ENCODE measurements at regions not wholly inside any gene's neighbourhood (a gene's known extent, or its start where the extent isn't known, plus 50 kb on each side); places are given as distances from the start of the nearest gene placed in this dataset.

- ChIA-PET POLR2A (no interaction called here), CTCF (no interaction called here)
- 42% methylated on average over 9 of the region's 14 CpGs for WGBS (ENCODE audit: insufficient coverage)
- no peaks in the 10 kb centered on the region for H3K9me3 ChIP-seq
- Mint-ChIP-seq H3K4me1 (no peaks in the 10 kb centered on the region), H3K27ac (no peak overlapping the region), H3K36me3 (no peaks in the 10 kb centered on the region), H3K27me3 (peaks cover 39 to 46% of the 10 kb centered on the region in 2 donors), H3K9me3 (no peaks in the 10 kb centered on the region), H3K4me3 (no peak overlapping the region)
- peaks cover 0 to 77% of the 10 kb centered on the region in 2 experiments for H3K27me3 ChIP-seq (replicated peaks in 1 of 2; ENCODE audit: control insufficient read depth in 2 of 2, extremely low read depth in 1 of 2, insufficient read depth in 2 of 2, low read length in 1 of 2)
- H3K4me1 ChIP-seq (ENCODE audit: control insufficient read depth in 1 of 2, extremely low read depth in 1 of 2, insufficient read depth in 2 of 2, low read length in 2 of 2): no peaks in the 10 kb centered on the region
- H3K4me3 ChIP-seq (ENCODE audit: control insufficient read depth in 1 of 2, extremely low read depth in 1 of 2, low read length in 1 of 2): no peak overlapping the region
- DNase-seq (peak in 1 of 35 experiments; percentile 13), ATAC-seq (replicated peaks in 1 of 4) (no peak)
- H3K27ac ChIP-seq (ENCODE audit: low read length): no peak overlapping the region
- no peaks in the 10 kb centered on the region for H3K36me3 ChIP-seq (ENCODE audit: control insufficient read depth in 2 of 2, extremely low read depth in 1 of 2, insufficient read depth in 1 of 2, low read length in 1 of 2)
Observed at GRCh38 chr4:3836756-3837601, 70.8 kb downstream of the ADRA2C start.

GRCh38 chr4:3838437-3839380 lies 72.5 kb downstream of the ADRA2C start:
- no peaks in the 10 kb centered on the region for H3K36me3 ChIP-seq (ENCODE audit: control insufficient read depth in 2 of 2, extremely low read depth in 1 of 2, insufficient read depth in 1 of 2, low read length in 1 of 2)
- no peaks in the 10 kb centered on the region for H3K36me3 Mint-ChIP-seq
- ATAC-seq (replicated peaks in 1 of 4): no peak
- no peak overlapping the region for H3K27ac Mint-ChIP-seq
- H3K4me3 Mint-ChIP-seq: no peak overlapping the region
- no peak for DNase-seq
- H3K27me3 Mint-ChIP-seq: peaks cover 28 to 41% of the 10 kb centered on the region in 2 donors
- POLR2A ChIA-PET: no interaction called here
- H3K4me1 Mint-ChIP-seq: no peaks in the 10 kb centered on the region
- no peaks in the 10 kb centered on the region for H3K4me1 ChIP-seq (ENCODE audit: control insufficient read depth in 1 of 2, extremely low read depth in 1 of 2, insufficient read depth in 2 of 2, low read length in 2 of 2)
- CTCF ChIA-PET: no interaction called here
- WGBS (ENCODE audit: insufficient coverage): 83% methylated on average over 5 of the region's 6 CpGs
- H3K4me3 ChIP-seq (ENCODE audit: control insufficient read depth in 1 of 2, extremely low read depth in 1 of 2, low read length in 1 of 2): no peak overlapping the region
- no peaks in the 10 kb centered on the region for H3K9me3 ChIP-seq
- no peaks in the 10 kb centered on the region for H3K9me3 Mint-ChIP-seq
- no peak overlapping the region for H3K27ac ChIP-seq (ENCODE audit: low read length)
- peaks cover 0 to 67% of the 10 kb centered on the region in 2 experiments for H3K27me3 ChIP-seq (replicated peaks in 1 of 2; ENCODE audit: control insufficient read depth in 2 of 2, extremely low read depth in 1 of 2, insufficient read depth in 2 of 2, low read length in 1 of 2)

GRCh38 chr4:3845094-3845743 lies 79.0 kb downstream of the ADRA2C start:
- no peaks in the 10 kb centered on the region for H3K4me1 ChIP-seq (ENCODE audit: control insufficient read depth in 1 of 2, extremely low read depth in 1 of 2, insufficient read depth in 2 of 2, low read length in 2 of 2)
- no peaks in the 10 kb centered on the region for H3K9me3 ChIP-seq
- no peak for DNase-seq
- peaks cover 0 to 27% of the 10 kb centered on the region in 2 experiments for H3K27me3 ChIP-seq (replicated peaks in 1 of 2; ENCODE audit: control insufficient read depth in 2 of 2, extremely low read depth in 1 of 2, insufficient read depth in 2 of 2, low read length in 1 of 2)
- H3K36me3 ChIP-seq (ENCODE audit: control insufficient read depth in 2 of 2, extremely low read depth in 1 of 2, insufficient read depth in 1 of 2, low read length in 1 of 2): no peaks in the 10 kb centered on the region
- no peaks in the 10 kb centered on the region for H3K4me1 Mint-ChIP-seq
- no peak overlapping the region for H3K27ac Mint-ChIP-seq
- CTCF ChIA-PET: no interaction called here
- ATAC-seq (replicated peaks in 1 of 4): no peak
- no peak overlapping the region for H3K4me3 Mint-ChIP-seq
- H3K27me3 Mint-ChIP-seq: peaks cover 11 to 16% of the 10 kb centered on the region in 2 donors
- H3K4me3 ChIP-seq (ENCODE audit: control insufficient read depth in 1 of 2, extremely low read depth in 1 of 2, low read length in 1 of 2): no peak overlapping the region
- H3K36me3 Mint-ChIP-seq: no peaks in the 10 kb centered on the region
- WGBS (ENCODE audit: insufficient coverage): 20% methylated on average over 2 of the region's 8 CpGs
- H3K27ac ChIP-seq (ENCODE audit: low read length): no peak overlapping the region
- POLR2A ChIA-PET: no interaction called here
- peaks cover 0 to 7% (median 6%) of the 10 kb centered on the region in 3 donors for H3K9me3 Mint-ChIP-seq

GRCh38 chr4:3845744-3846429 lies 79.7 kb downstream of the ADRA2C start:
- ATAC-seq (replicated peaks in 1 of 4): no peak
- Mint-ChIP-seq H3K4me3 (no peak overlapping the region), H3K27me3 (peaks cover 8 to 21% of the 10 kb centered on the region in 2 donors), H3K9me3 (peaks cover 0 to 13% (median 6%) of the 10 kb centered on the region in 3 donors), H3K27ac (no peak overlapping the region), H3K4me1 (no peaks in the 10 kb centered on the region), H3K36me3 (no peaks in the 10 kb centered on the region)
- H3K27me3 ChIP-seq (replicated peaks in 1 of 2; ENCODE audit: control insufficient read depth in 2 of 2, extremely low read depth in 1 of 2, insufficient read depth in 2 of 2, low read length in 1 of 2): peaks cover 0 to 24% of the 10 kb centered on the region in 2 experiments
- CTCF ChIA-PET: no interaction called here
- WGBS (ENCODE audit: insufficient coverage): 86% methylated on average over 7 of the region's 9 CpGs
- no peaks in the 10 kb centered on the region for H3K9me3 ChIP-seq
- no peak overlapping the region for H3K4me3 ChIP-seq (ENCODE audit: control insufficient read depth in 1 of 2, extremely low read depth in 1 of 2, low read length in 1 of 2)
- no peaks in the 10 kb centered on the region for H3K4me1 ChIP-seq (ENCODE audit: control insufficient read depth in 1 of 2, extremely low read depth in 1 of 2, insufficient read depth in 2 of 2, low read length in 2 of 2)
- POLR2A ChIA-PET: no interaction called here
- H3K36me3 ChIP-seq (ENCODE audit: control insufficient read depth in 2 of 2, extremely low read depth in 1 of 2, insufficient read depth in 1 of 2, low read length in 1 of 2): no peaks in the 10 kb centered on the region
- no peak overlapping the region for H3K27ac ChIP-seq (ENCODE audit: low read length)
- no peak for DNase-seq

GRCh38 chr4:3847211-3847940 lies 81.2 kb downstream of the ADRA2C start:
- H3K27ac Mint-ChIP-seq: no peak overlapping the region
- Histone ChIP-seq H3K27ac (ENCODE audit: low read length) (no peak overlapping the region), H3K9me3 (no peaks in the 10 kb centered on the region), H3K36me3 (ENCODE audit: control insufficient read depth in 2 of 2, extremely low read depth in 1 of 2, insufficient read depth in 1 of 2, low read length in 1 of 2) (no peaks in the 10 kb centered on the region), H3K4me3 (ENCODE audit: control insufficient read depth in 1 of 2, extremely low read depth in 1 of 2, low read length in 1 of 2) (no peak overlapping the region), H3K27me3 (replicated peaks in 1 of 2; ENCODE audit: control insufficient read depth in 2 of 2, extremely low read depth in 1 of 2, insufficient read depth in 2 of 2, low read length in 1 of 2) (peaks cover 0 to 25% of the 10 kb centered on the region in 2 experiments), H3K4me1 (ENCODE audit: control insufficient read depth in 1 of 2, extremely low read depth in 1 of 2, insufficient read depth in 2 of 2, low read length in 2 of 2) (no peaks in the 10 kb centered on the region)
- ATAC-seq (replicated peaks in 1 of 4) (no peak), DNase-seq (no peak)
- ChIA-PET CTCF (no interaction called here), POLR2A (no interaction called here)
- H3K9me3 Mint-ChIP-seq: peaks cover 0 to 13% (median 6%) of the 10 kb centered on the region in 3 donors
- H3K36me3 Mint-ChIP-seq: no peaks in the 10 kb centered on the region
- peaks cover 3 to 22% of the 10 kb centered on the region in 2 donors for H3K27me3 Mint-ChIP-seq
- no peaks in the 10 kb centered on the region for H3K4me1 Mint-ChIP-seq
- WGBS (ENCODE audit: insufficient coverage): 94% methylated on average over 9 of the region's 11 CpGs
- no peak overlapping the region for H3K4me3 Mint-ChIP-seq
